HCT116 (cell line): ENCODE measurements at regions not wholly inside any gene's neighbourhood (a gene's known extent, or its start where the extent isn't known, plus 50 kb on each side); places are given as distances from the start of the nearest gene placed in this dataset.

Source experiments
- ATAC-seq: fragments of 200-7000 bp; cut with Tn5 transposase; 2 replicates; pipeline ENCODE4 v1.9.1; 2020; ENCODE audit warnings: mild to moderate bottlenecking, moderate library complexity
- BruUV-seq: library from RNA; stranded (reverse); fragments of 400-500 nt; replicated peaks from 2 replicates; lab custom pipeline; 2021; lab: Mats Ljungman, UMichigan
- CTCF ChIA-PET: fragments of 300-600 bp; sonication (Branson Sonifier 250); formaldehyde crosslinking; loops from one replicate; lab custom pipeline; 2021; ENCODE audit warnings: antibody characterized with exemption; lab: Charles Lee
- POLR2A ChIA-PET: fragments of 300-600, 350-600 bp; sonication (Branson Sonifier 250); formaldehyde crosslinking; loops from one replicate; lab custom pipeline; 2021; ENCODE audit warnings: antibody characterized with exemption; lab: Charles Lee
- RAD21 ChIA-PET, 2 experiments: fragments of 300-600 bp; sonication (Branson Sonifier 250); formaldehyde crosslinking; loops; one replicate each; lab custom pipeline; 2023; ENCODE audit warnings: low total read pairs in 2 of 2; ENCODE audit not compliant: uncharacterized antibody in 2 of 2, unreplicated experiment in 2 of 2, low non-redundant PET in 1 of 2; lab: Charles Lee
- DNase-seq: peaks from one replicate; pipeline ENCODE4 v3.0.0-alpha.2; 2010; ENCODE audit warnings: low read depth, low spot score
- H2AFZ ChIP-seq: fragments of 200-600 bp; shearing (Covaris generic), sonication (generic); 2 replicates; pipeline ENCODE4 v1.6.1; 2017; ENCODE audit warnings: low read depth, mixed run types, mixed read lengths, antibody characterized with exemption, low read length; ENCODE audit not compliant: poor library complexity, severe bottlenecking
- H3K27ac ChIP-seq: 2 replicates; pipeline ENCODE4 v1.5.1; 2012; ENCODE audit warnings: low read depth, low read length
- H3K27me3 ChIP-seq: fragments of 200-600 bp; sonication (generic); 2 replicates; pipeline ENCODE4 v1.6.1; 2016; ENCODE audit warnings: mixed run types, low read length, mixed read lengths; ENCODE audit not compliant: insufficient read depth
- H3K36me3 ChIP-seq, 2 experiments: fragments of 200-500 bp in 1 of 2; fragments of 200-600 bp in 1 of 2; sonication (Bioruptor generic) in 1 of 2; sonication (generic) in 1 of 2; 2 replicates each; pipeline versions ENCODE4 v1.5.1 to v1.6.1; 2014 to 2016; ENCODE audit warnings: low read length in 2 of 2, inconsistent platforms in 1 of 2, mixed read lengths in 1 of 2, mixed run types in 1 of 2; ENCODE audit not compliant: insufficient read depth in 2 of 2, control insufficient read depth in 1 of 2
- H3K4me1 ChIP-seq, 2 experiments: fragments of 200-600 bp in 1 of 2; sonication (generic) in 1 of 2; 2 replicates each; pipeline versions ENCODE4 v1.5.1 to v1.6.1; 2012 to 2017; ENCODE audit warnings: low read length in 2 of 2, inconsistent platforms in 1 of 2, mild to moderate bottlenecking in 1 of 2, mixed read lengths in 1 of 2, mixed run types in 1 of 2, moderate library complexity in 1 of 2; ENCODE audit not compliant: insufficient read depth in 2 of 2, control insufficient read depth in 1 of 2
- H3K4me2 ChIP-seq: fragments of 200-600 bp; sonication (generic); 2 replicates; pipeline ENCODE4 v1.6.1; 2017; ENCODE audit warnings: mixed run types, low read length, mixed read lengths
- H3K4me3 ChIP-seq, 2 experiments: fragments of 200-600 bp in 1 of 2; sonication (generic) in 1 of 2; replicated peaks in 1 of 2; 2 replicates each; pipeline ENCODE4 v1.5.1; 2011 to 2016; ENCODE audit warnings: low read length in 2 of 2, control low read depth in 1 of 2, low read depth in 1 of 2, mild to moderate bottlenecking in 1 of 2, mixed read lengths in 1 of 2, mixed run types in 1 of 2
- H3K79me2 ChIP-seq: fragments of 200-600 bp; sonication (generic); 2 replicates; pipeline ENCODE4 v1.6.1; 2017; ENCODE audit warnings: mild to moderate bottlenecking, mixed run types, low read length, moderate library complexity, mixed read lengths; ENCODE audit not compliant: insufficient read depth
- H3K9ac ChIP-seq: fragments of 200-600 bp; sonication (generic); 2 replicates; pipeline ENCODE4 v1.6.1; 2016; ENCODE audit warnings: low read length, mixed read lengths
- H3K9me2 ChIP-seq: fragments of 200-600 bp; sonication (generic), shearing (Covaris generic); 2 replicates; pipeline ENCODE4 v1.6.1; 2017; ENCODE audit warnings: mixed run types, mild to moderate bottlenecking, moderate library complexity; ENCODE audit not compliant: insufficient read depth
- H3K9me3 ChIP-seq, 2 experiments: fragments of 200-500 bp in 1 of 2; fragments of 200-600 bp in 1 of 2; sonication (Bioruptor generic) in 1 of 2; sonication (generic) in 1 of 2; 2 replicates each; pipeline ENCODE4 v1.6.1; 2014 to 2017; ENCODE audit warnings: low read length in 2 of 2, mixed read lengths in 2 of 2, inconsistent platforms in 1 of 2, low read depth in 1 of 2, mild to moderate bottlenecking in 1 of 2, mixed run types in 1 of 2, moderate library complexity in 1 of 2; ENCODE audit not compliant: control insufficient read depth in 1 of 2, insufficient read depth in 1 of 2
- H4K20me1 ChIP-seq: fragments of 200-600 bp; sonication (generic), shearing (Covaris generic); 2 replicates; pipeline ENCODE4 v1.6.1; 2017; ENCODE audit warnings: mixed run types, mild to moderate bottlenecking, moderate library complexity; ENCODE audit not compliant: insufficient read depth
- ATF3 ChIP-seq: IDR thresholded peaks from 2 replicates; pipeline ENCODE4 v1.6.1; 2012
- CBX3 ChIP-seq: IDR thresholded peaks from 2 replicates; pipeline ENCODE4 v1.6.1; 2012; ENCODE audit warnings: low read depth
- CEBPB ChIP-seq: IDR thresholded peaks from 2 replicates; pipeline ENCODE4 v1.6.1; 2012; ENCODE audit warnings: low read depth
- EGR1 ChIP-seq: IDR thresholded peaks from 2 replicates; pipeline ENCODE4 v1.6.1; 2012; ENCODE audit warnings: low read depth
- ELF1 ChIP-seq: IDR thresholded peaks from 2 replicates; pipeline ENCODE4 v1.6.1; 2012; ENCODE audit warnings: low read depth, borderline replicate concordance
- EZH2 ChIP-seq: fragments of 200-600 bp; sonication (generic); IDR thresholded peaks from 2 replicates; pipeline ENCODE4 v1.6.1; 2017; ENCODE audit warnings: antibody characterized with exemption, mixed run types
- EZH2phosphoT487 ChIP-seq: fragments of 200-600 bp; IDR thresholded peaks from 2 replicates; pipeline ENCODE4 v1.6.1; 2018; ENCODE audit warnings: antibody characterized with exemption, borderline replicate concordance
- FOSL1 ChIP-seq: IDR thresholded peaks from 2 replicates; pipeline ENCODE4 v1.6.1; 2012; ENCODE audit warnings: low read depth
- JUND ChIP-seq: IDR thresholded peaks from 2 replicates; pipeline ENCODE4 v1.6.1; 2012
- POLR2AphosphoS5 ChIP-seq: IDR thresholded peaks from 2 replicates; pipeline ENCODE4 v1.6.1; 2011; ENCODE audit warnings: mild to moderate bottlenecking, low read depth, low read length, moderate library complexity
- RAD21 ChIP-seq: IDR thresholded peaks from 2 replicates; pipeline ENCODE4 v1.6.1; 2012; ENCODE audit warnings: low read depth, mild to moderate bottlenecking
- REST ChIP-seq: IDR thresholded peaks from 2 replicates; pipeline ENCODE4 v1.6.1; 2012; ENCODE audit warnings: low read depth
- SIN3A ChIP-seq: IDR thresholded peaks from 2 replicates; pipeline ENCODE4 v1.6.1; 2012; ENCODE audit warnings: low read depth
- SP1 ChIP-seq: IDR thresholded peaks from 2 replicates; pipeline ENCODE4 v1.6.1; 2012; ENCODE audit warnings: low read depth
- SRF ChIP-seq: IDR thresholded peaks from 2 replicates; pipeline ENCODE4 v1.6.1; 2012; ENCODE audit warnings: low read depth
- TCF7L2 ChIP-seq: IDR thresholded peaks from 2 replicates; pipeline ENCODE4 v1.7.0; 2011; ENCODE audit warnings: borderline replicate concordance, inconsistent platforms; ENCODE audit not compliant: insufficient read depth, insufficient read length; ENCODE audit errors: extremely low read depth
- YY1 ChIP-seq: IDR thresholded peaks from 2 replicates; pipeline ENCODE4 v1.6.1; 2011; ENCODE audit warnings: low read length, low read depth, moderate library complexity, mild to moderate bottlenecking; ENCODE audit not compliant: insufficient replicate concordance; ENCODE audit errors: extremely low read depth
- ZFX ChIP-seq: fragments of 450-650 bp; IDR thresholded peaks from 2 replicates; pipeline ENCODE4 v1.6.1; 2017
- intact Hi-C: fragments of 100-400 bp; cut with micrococcal nuclease; formaldehyde crosslinking; loops from 2 replicates; pipeline ENCODE4 v1.10.0; 2022

GRCh38 chr3:73924048-73924447 lies 299.3 kb upstream of the PDZRN3 start:
- Histone ChIP-seq H4K20me1 (no peaks in the 10 kb centered on the region), H2AFZ (no peak overlapping the region), H3K36me3 (no peaks in the 10 kb centered on the region), H3K9me3 (peaks cover 9 to 18% of the 10 kb centered on the region in 2 experiments; a peak in 2 of 4 replicates), H3K9ac (no peak overlapping the region), H3K4me3 (no peak overlapping the region), H3K79me2 (no peaks in the 10 kb centered on the region), H3K27ac (no peak overlapping the region), H3K27me3 (no peaks in the 10 kb centered on the region), H3K4me2 (no peak overlapping the region), H3K4me1 (no peaks in the 10 kb centered on the region), H3K9me2 (no peaks in the 10 kb centered on the region)
- TF ChIP-seq ATF3 = no peak
- no peak for TF ChIP-seq YY1
- no peak for TF ChIP-seq EGR1
- BruUV-seq = no TSS peak
- ATAC-seq (no peak), DNase-seq (no peak)
- POLR2A ChIA-PET = no interaction called here
- intact Hi-C loops = no loop called here
- CTCF ChIA-PET = no interaction called here
- RAD21 ChIA-PET = no interaction called here

- no peak for ATAC-seq
- intact Hi-C loops = no loop called here
- no peaks in the 10 kb centered on the region for H3K79me2 ChIP-seq
- H3K27me3 ChIP-seq = no peaks in the 10 kb centered on the region
- H3K9me2 ChIP-seq = no peaks in the 10 kb centered on the region
- H3K36me3 ChIP-seq = no peaks in the 10 kb centered on the region
- H3K4me1 ChIP-seq = no peaks in the 10 kb centered on the region
- peaks cover 15 to 22% of the 10 kb centered on the region in 2 experiments; a peak in 2 of 4 replicates for H3K9me3 ChIP-seq
- no peak overlapping the region for H3K4me3 ChIP-seq
- DNase-seq = no peak
- H3K4me2 ChIP-seq = no peak overlapping the region
- H3K27ac ChIP-seq = no peak overlapping the region
- no peak overlapping the region for H3K9ac ChIP-seq
- no peak overlapping the region for H2AFZ ChIP-seq
- ChIA-PET CTCF (no interaction called here), POLR2A (no interaction called here), RAD21 (no interaction called here)
- BruUV-seq = no TSS peak
- H4K20me1 ChIP-seq = no peaks in the 10 kb centered on the region
- TF ChIP-seq REST = no peak
- no peak for TF ChIP-seq CEBPB
- no peak for TF ChIP-seq EZH2
- no peak for TF ChIP-seq TCF7L2
- no peak for TF ChIP-seq SRF
- no peak for TF ChIP-seq SP1
- TF ChIP-seq YY1 = no peak
- no peak for TF ChIP-seq SIN3A
- TF ChIP-seq FOSL1 = no peak
- TF ChIP-seq ATF3 = no peak
- no peak for TF ChIP-seq EZH2phosphoT487
- TF ChIP-seq EGR1 = no peak
- TF ChIP-seq JUND = no peak
- no peak for TF ChIP-seq RAD21
- TF ChIP-seq POLR2AphosphoS5 = no peak
- no peak for TF ChIP-seq CBX3
- TF ChIP-seq ELF1 = no peak
- TF ChIP-seq ZFX = no peak
Observed at GRCh38 chr3:73917643-73918042, 292.9 kb upstream of the PDZRN3 start.
